HCT116 (cell line): ENCODE measurements at regions not wholly inside any gene's neighbourhood (a gene's known extent, or its start where the extent isn't known, plus 50 kb on each side); places are given as distances from the start of the nearest gene placed in this dataset.

Experiments used
- ATAC-seq: fragments of 200-7000 bp; cut with Tn5 transposase; 2 replicates; pipeline ENCODE4 v1.9.1; 2020; ENCODE audit warnings: mild to moderate bottlenecking, moderate library complexity
- BruUV-seq: library from RNA; stranded (reverse); fragments of 400-500 nt; replicated peaks from 2 replicates; lab custom pipeline; 2021; lab: Mats Ljungman, UMichigan
- CTCF ChIA-PET: fragments of 300-600 bp; sonication (Branson Sonifier 250); formaldehyde crosslinking; loops from one replicate; lab custom pipeline; 2021; ENCODE audit warnings: antibody characterized with exemption; lab: Charles Lee
- POLR2A ChIA-PET: fragments of 300-600, 350-600 bp; sonication (Branson Sonifier 250); formaldehyde crosslinking; loops from one replicate; lab custom pipeline; 2021; ENCODE audit warnings: antibody characterized with exemption; lab: Charles Lee
- RAD21 ChIA-PET, 2 experiments: fragments of 300-600 bp; sonication (Branson Sonifier 250); formaldehyde crosslinking; loops; one replicate each; lab custom pipeline; 2023; ENCODE audit warnings: low total read pairs in 2 of 2; ENCODE audit not compliant: uncharacterized antibody in 2 of 2, unreplicated experiment in 2 of 2, low non-redundant PET in 1 of 2; lab: Charles Lee
- DNase-seq: peaks from one replicate; pipeline ENCODE4 v3.0.0-alpha.2; 2010; ENCODE audit warnings: low read depth, low spot score
- H2AFZ ChIP-seq: fragments of 200-600 bp; shearing (Covaris generic), sonication (generic); 2 replicates; pipeline ENCODE4 v1.6.1; 2017; ENCODE audit warnings: low read depth, mixed run types, mixed read lengths, antibody characterized with exemption, low read length; ENCODE audit not compliant: poor library complexity, severe bottlenecking
- H3K27ac ChIP-seq: 2 replicates; pipeline ENCODE4 v1.5.1; 2012; ENCODE audit warnings: low read depth, low read length
- H3K27me3 ChIP-seq: fragments of 200-600 bp; sonication (generic); 2 replicates; pipeline ENCODE4 v1.6.1; 2016; ENCODE audit warnings: mixed run types, low read length, mixed read lengths; ENCODE audit not compliant: insufficient read depth
- H3K36me3 ChIP-seq, 2 experiments: fragments of 200-500 bp in 1 of 2; fragments of 200-600 bp in 1 of 2; sonication (Bioruptor generic) in 1 of 2; sonication (generic) in 1 of 2; 2 replicates each; pipeline versions ENCODE4 v1.5.1 to v1.6.1; 2014 to 2016; ENCODE audit warnings: low read length in 2 of 2, inconsistent platforms in 1 of 2, mixed read lengths in 1 of 2, mixed run types in 1 of 2; ENCODE audit not compliant: insufficient read depth in 2 of 2, control insufficient read depth in 1 of 2
- H3K4me1 ChIP-seq, 2 experiments: fragments of 200-600 bp in 1 of 2; sonication (generic) in 1 of 2; 2 replicates each; pipeline versions ENCODE4 v1.5.1 to v1.6.1; 2012 to 2017; ENCODE audit warnings: low read length in 2 of 2, inconsistent platforms in 1 of 2, mild to moderate bottlenecking in 1 of 2, mixed read lengths in 1 of 2, mixed run types in 1 of 2, moderate library complexity in 1 of 2; ENCODE audit not compliant: insufficient read depth in 2 of 2, control insufficient read depth in 1 of 2
- H3K4me2 ChIP-seq: fragments of 200-600 bp; sonication (generic); 2 replicates; pipeline ENCODE4 v1.6.1; 2017; ENCODE audit warnings: mixed run types, low read length, mixed read lengths
- H3K4me3 ChIP-seq, 2 experiments: fragments of 200-600 bp in 1 of 2; sonication (generic) in 1 of 2; replicated peaks in 1 of 2; 2 replicates each; pipeline ENCODE4 v1.5.1; 2011 to 2016; ENCODE audit warnings: low read length in 2 of 2, control low read depth in 1 of 2, low read depth in 1 of 2, mild to moderate bottlenecking in 1 of 2, mixed read lengths in 1 of 2, mixed run types in 1 of 2
- H3K79me2 ChIP-seq: fragments of 200-600 bp; sonication (generic); 2 replicates; pipeline ENCODE4 v1.6.1; 2017; ENCODE audit warnings: mild to moderate bottlenecking, mixed run types, low read length, moderate library complexity, mixed read lengths; ENCODE audit not compliant: insufficient read depth
- H3K9ac ChIP-seq: fragments of 200-600 bp; sonication (generic); 2 replicates; pipeline ENCODE4 v1.6.1; 2016; ENCODE audit warnings: low read length, mixed read lengths
- H3K9me2 ChIP-seq: fragments of 200-600 bp; sonication (generic), shearing (Covaris generic); 2 replicates; pipeline ENCODE4 v1.6.1; 2017; ENCODE audit warnings: mixed run types, mild to moderate bottlenecking, moderate library complexity; ENCODE audit not compliant: insufficient read depth
- H3K9me3 ChIP-seq, 2 experiments: fragments of 200-500 bp in 1 of 2; fragments of 200-600 bp in 1 of 2; sonication (Bioruptor generic) in 1 of 2; sonication (generic) in 1 of 2; 2 replicates each; pipeline ENCODE4 v1.6.1; 2014 to 2017; ENCODE audit warnings: low read length in 2 of 2, mixed read lengths in 2 of 2, inconsistent platforms in 1 of 2, low read depth in 1 of 2, mild to moderate bottlenecking in 1 of 2, mixed run types in 1 of 2, moderate library complexity in 1 of 2; ENCODE audit not compliant: control insufficient read depth in 1 of 2, insufficient read depth in 1 of 2
- H4K20me1 ChIP-seq: fragments of 200-600 bp; sonication (generic), shearing (Covaris generic); 2 replicates; pipeline ENCODE4 v1.6.1; 2017; ENCODE audit warnings: mixed run types, mild to moderate bottlenecking, moderate library complexity; ENCODE audit not compliant: insufficient read depth
- CEBPB ChIP-seq: IDR thresholded peaks from 2 replicates; pipeline ENCODE4 v1.6.1; 2012; ENCODE audit warnings: low read depth
- EGR1 ChIP-seq: IDR thresholded peaks from 2 replicates; pipeline ENCODE4 v1.6.1; 2012; ENCODE audit warnings: low read depth
- FOSL1 ChIP-seq: IDR thresholded peaks from 2 replicates; pipeline ENCODE4 v1.6.1; 2012; ENCODE audit warnings: low read depth
- POLR2AphosphoS5 ChIP-seq: IDR thresholded peaks from 2 replicates; pipeline ENCODE4 v1.6.1; 2011; ENCODE audit warnings: mild to moderate bottlenecking, low read depth, low read length, moderate library complexity
- SP1 ChIP-seq: IDR thresholded peaks from 2 replicates; pipeline ENCODE4 v1.6.1; 2012; ENCODE audit warnings: low read depth
- ZNF274 ChIP-seq: fragments of 200-500 bp; sonication (Bioruptor generic); IDR thresholded peaks from 2 replicates; pipeline ENCODE4 v1.6.1; 2014; ENCODE audit warnings: mild to moderate bottlenecking, low read depth, low read length, inconsistent platforms
- intact Hi-C: fragments of 100-400 bp; cut with micrococcal nuclease; formaldehyde crosslinking; loops from 2 replicates; pipeline ENCODE4 v1.10.0; 2022
- TF ChIP-seq, protein P1 (sequence below): IDR thresholded peaks from 2 replicates; pipeline ENCODE4 v1.6.1; 2011; ENCODE audit warnings: mild to moderate bottlenecking, low read length, moderate library complexity; ENCODE audit not compliant: insufficient replicate concordance; ENCODE audit errors: extremely low read depth
- TF ChIP-seq, protein P2 (sequence below): IDR thresholded peaks from 2 replicates; pipeline ENCODE4 v1.6.1; 2012

DNA sequence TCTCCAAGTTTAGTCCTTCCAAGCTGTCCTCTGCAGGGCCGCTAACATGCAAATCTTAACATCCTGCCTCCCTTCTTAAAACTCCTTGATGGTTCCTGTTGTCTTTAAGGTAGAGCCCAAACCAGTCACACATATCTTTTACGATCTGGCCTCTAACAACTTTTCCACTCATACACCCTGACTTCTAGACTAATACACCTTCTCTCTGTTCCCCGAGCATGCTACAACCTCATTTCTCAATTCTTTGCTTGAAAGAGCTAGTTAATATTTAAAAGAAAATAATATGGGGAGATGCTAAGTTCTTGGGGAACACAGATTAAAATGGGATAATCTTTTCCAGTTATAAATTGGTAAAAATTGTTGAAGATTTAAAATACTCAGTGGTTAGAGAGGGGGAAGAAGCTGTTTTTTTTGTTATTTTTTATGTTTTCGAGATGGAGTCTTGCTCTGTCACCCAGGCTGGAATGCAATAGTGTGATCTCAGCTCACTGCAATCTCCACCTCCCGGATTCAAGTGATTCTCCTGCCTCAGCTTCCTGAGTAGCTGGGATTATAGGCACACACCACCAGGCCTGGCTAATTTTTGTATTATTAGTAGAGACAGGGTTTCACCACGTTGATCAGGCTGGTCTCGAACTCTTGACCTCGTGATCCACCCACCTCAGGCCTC, 250.7 kb downstream of the MAFB start:
- CTCF ChIA-PET = no interaction called here
- no peak for DNase-seq
- intact Hi-C loops = no loop called here

DNA sequence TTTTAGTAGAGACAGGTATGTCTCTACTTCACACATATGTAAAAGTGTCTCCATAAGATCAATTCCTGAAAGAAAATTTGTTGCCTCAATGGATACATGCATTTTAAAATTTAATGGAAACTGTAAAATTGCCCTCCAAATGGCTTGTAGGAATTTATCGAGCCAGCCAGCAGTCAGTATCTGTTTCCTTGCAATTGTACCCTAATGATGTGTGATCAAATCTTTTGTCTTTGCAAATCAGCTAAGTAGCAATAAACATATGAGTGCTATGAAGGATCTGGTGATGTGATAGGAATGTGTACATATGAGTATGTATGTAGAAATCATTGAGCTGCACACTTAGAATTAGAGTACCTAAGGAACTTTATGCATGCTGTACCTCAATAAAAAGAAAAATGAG, 253.0 kb downstream of the MAFB start:
- POLR2A ChIA-PET = no interaction called here
- intact Hi-C loops = no loop called here
- H3K9me3 ChIP-seq = no peaks in the 10 kb centered on the region

More for the DNA sequence above, 250.7 kb downstream of the MAFB start:
- Histone ChIP-seq H3K9ac (no peak overlapping the region), H4K20me1 (no peaks in the 10 kb centered on the region), H2AFZ (no peak overlapping the region), H3K4me3 (no peak overlapping the region), H3K27me3 (0 out of 2 replicates have a peak, but pooled peaks cover 5% of the 10 kb centered on the region), H3K4me2 (no peak overlapping the region), H3K27ac (no peak overlapping the region), H3K9me3 (no peaks in the 10 kb centered on the region), H3K79me2 (no peaks in the 10 kb centered on the region), H3K4me1 (no peaks in the 10 kb centered on the region), H3K9me2 (no peaks in the 10 kb centered on the region), H3K36me3 (no peaks in the 10 kb centered on the region)
- RAD21 ChIA-PET = no interaction called here
- no peak for ATAC-seq
- no TSS peak for BruUV-seq
- POLR2A ChIA-PET = interaction anchor here (0.6 kb wide), 1 partner anchor 118 kb away, joined by 6 read pairs; no protein-coding TSS in a partner anchor
- TF ChIP-seq SP1 = no peak
- TF ChIP-seq EGR1 = no peak
- no peak for TF ChIP-seq POLR2AphosphoS5
- TF ChIP-seq ZNF274 = no peak
- TF ChIP-seq, protein P1, sequence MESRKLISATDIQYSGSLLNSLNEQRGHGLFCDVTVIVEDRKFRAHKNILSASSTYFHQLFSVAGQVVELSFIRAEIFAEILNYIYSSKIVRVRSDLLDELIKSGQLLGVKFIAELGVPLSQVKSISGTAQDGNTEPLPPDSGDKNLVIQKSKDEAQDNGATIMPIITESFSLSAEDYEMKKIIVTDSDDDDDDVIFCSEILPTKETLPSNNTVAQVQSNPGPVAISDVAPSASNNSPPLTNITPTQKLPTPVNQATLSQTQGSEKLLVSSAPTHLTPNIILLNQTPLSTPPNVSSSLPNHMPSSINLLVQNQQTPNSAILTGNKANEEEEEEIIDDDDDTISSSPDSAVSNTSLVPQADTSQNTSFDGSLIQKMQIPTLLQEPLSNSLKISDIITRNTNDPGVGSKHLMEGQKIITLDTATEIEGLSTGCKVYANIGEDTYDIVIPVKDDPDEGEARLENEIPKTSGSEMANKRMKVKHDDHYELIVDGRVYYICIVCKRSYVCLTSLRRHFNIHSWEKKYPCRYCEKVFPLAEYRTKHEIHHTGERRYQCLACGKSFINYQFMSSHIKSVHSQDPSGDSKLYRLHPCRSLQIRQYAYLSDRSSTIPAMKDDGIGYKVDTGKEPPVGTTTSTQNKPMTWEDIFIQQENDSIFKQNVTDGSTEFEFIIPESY = no peak
- no peak for TF ChIP-seq FOSL1

More for the DNA sequence above, 253.0 kb downstream of the MAFB start:
- H3K9me2 ChIP-seq = no peaks in the 10 kb centered on the region
- H3K27ac ChIP-seq = no peak overlapping the region
- 0 out of 2 replicates have a peak, but pooled peaks cover 5% of the 10 kb centered on the region for H3K27me3 ChIP-seq
- RAD21 ChIA-PET = no interaction called here
- no peaks in the 10 kb centered on the region for H3K79me2 ChIP-seq
- no peaks in the 10 kb centered on the region for H4K20me1 ChIP-seq
- CTCF ChIA-PET = no interaction called here
- no peak overlapping the region for H3K4me2 ChIP-seq
- no peaks in the 10 kb centered on the region for H3K36me3 ChIP-seq
- no peak for DNase-seq
- H2AFZ ChIP-seq = no peak overlapping the region
- no peak overlapping the region for H3K4me3 ChIP-seq
- ATAC-seq = no peak
- no peak overlapping the region for H3K9ac ChIP-seq
- no peak for TF ChIP-seq CEBPB
- TF ChIP-seq SP1 = no peak
- TF ChIP-seq, protein P2, sequence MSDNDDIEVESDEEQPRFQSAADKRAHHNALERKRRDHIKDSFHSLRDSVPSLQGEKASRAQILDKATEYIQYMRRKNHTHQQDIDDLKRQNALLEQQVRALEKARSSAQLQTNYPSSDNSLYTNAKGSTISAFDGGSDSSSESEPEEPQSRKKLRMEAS = no peak
- TF ChIP-seq, protein P1 = no peak
- peaks cover 0 to 6% of the 10 kb centered on the region in 2 experiments; a peak in 1 of 4 replicates for H3K4me1 ChIP-seq
- no TSS peak for BruUV-seq
